IPS-20b (cell line): ENCODE measurements at regions not wholly inside any gene's neighbourhood (a gene's known extent, or its start where the extent isn't known, plus 50 kb on each side); places are given as distances from the start of the nearest gene placed in this dataset.

Experiments used
- H3K27ac ChIP-seq: one replicate; pipeline ENCODE4 v1.5.1; 2013; ENCODE audit warnings: low read length
- H3K27me3 ChIP-seq: 2 replicates; pipeline ENCODE4 v1.6.1; 2013; ENCODE audit warnings: mild to moderate bottlenecking, low read length, inconsistent platforms; ENCODE audit not compliant: insufficient read depth
- H3K36me3 ChIP-seq: 2 replicates; pipeline ENCODE4 v1.6.1; 2013; ENCODE audit warnings: low read depth, mild to moderate bottlenecking, inconsistent platforms, low read length, moderate library complexity; ENCODE audit not compliant: insufficient read depth
- H3K4me1 ChIP-seq: 2 replicates; pipeline ENCODE4 v1.6.1; 2013; ENCODE audit warnings: mild to moderate bottlenecking, control low read depth, inconsistent platforms, low read length, moderate library complexity; ENCODE audit not compliant: insufficient read depth
- H3K4me3 ChIP-seq: 2 replicates; pipeline ENCODE4 v1.5.1; 2013; ENCODE audit warnings: mild to moderate bottlenecking, low read length, inconsistent platforms
- H3K9ac ChIP-seq: 2 replicates; pipeline ENCODE4 v1.6.1; 2013; ENCODE audit warnings: low read depth, mild to moderate bottlenecking, inconsistent platforms, low read length, moderate library complexity
- H3K9me3 ChIP-seq: 2 replicates; pipeline ENCODE4 v1.6.1; 2013; ENCODE audit warnings: mild to moderate bottlenecking, low read depth, low read length, inconsistent platforms; ENCODE audit not compliant: insufficient read depth

DNA sequence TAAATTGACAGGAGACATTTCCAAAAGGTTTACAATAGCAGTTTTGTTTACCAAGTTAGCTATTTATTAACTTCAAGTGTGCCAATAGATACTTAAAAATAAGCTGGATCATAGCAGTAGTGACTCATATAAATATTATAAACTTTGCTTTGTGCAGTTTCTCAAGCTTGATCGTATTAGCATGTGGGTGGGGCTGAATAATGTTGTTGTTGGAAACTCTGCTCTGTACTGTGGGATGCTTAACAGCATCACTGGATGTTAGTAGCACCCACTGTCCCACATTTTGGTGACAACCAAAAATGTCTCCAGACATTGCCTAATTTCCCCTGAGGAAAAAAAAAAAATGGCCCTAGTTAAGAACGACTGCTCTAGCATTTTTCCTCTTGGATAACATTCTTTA, 855.2 kb upstream of the ADGRL3 start:
- Histone ChIP-seq H3K4me3 (no peak overlapping the region), H3K36me3 (no peaks in the 10 kb centered on the region), H3K4me1 (no peaks in the 10 kb centered on the region), H3K9me3 (no peaks in the 10 kb centered on the region), H3K27ac (no peak overlapping the region), H3K9ac (no peak overlapping the region), H3K27me3 (no peaks in the 10 kb centered on the region)

GRCh38 chr4:60345392-60345791, 854.7 kb upstream of the ADGRL3 start:
- no peak overlapping the region for H3K9ac ChIP-seq
- H3K27ac ChIP-seq, result no peak overlapping the region
- no peaks in the 10 kb centered on the region for H3K27me3 ChIP-seq
- H3K4me3 ChIP-seq, result no peak overlapping the region
- no peaks in the 10 kb centered on the region for H3K36me3 ChIP-seq
- H3K9me3 ChIP-seq, result no peaks in the 10 kb centered on the region
- no peaks in the 10 kb centered on the region for H3K4me1 ChIP-seq

GRCh38 chr4:60359746-60360367, 840.3 kb upstream of the ADGRL3 start:
- Histone ChIP-seq H3K27ac (no peak overlapping the region), H3K4me1 (no peaks in the 10 kb centered on the region), H3K27me3 (no peaks in the 10 kb centered on the region), H3K9me3 (no peaks in the 10 kb centered on the region), H3K4me3 (no peak overlapping the region), H3K9ac (no peak overlapping the region), H3K36me3 (no peaks in the 10 kb centered on the region)

DNA sequence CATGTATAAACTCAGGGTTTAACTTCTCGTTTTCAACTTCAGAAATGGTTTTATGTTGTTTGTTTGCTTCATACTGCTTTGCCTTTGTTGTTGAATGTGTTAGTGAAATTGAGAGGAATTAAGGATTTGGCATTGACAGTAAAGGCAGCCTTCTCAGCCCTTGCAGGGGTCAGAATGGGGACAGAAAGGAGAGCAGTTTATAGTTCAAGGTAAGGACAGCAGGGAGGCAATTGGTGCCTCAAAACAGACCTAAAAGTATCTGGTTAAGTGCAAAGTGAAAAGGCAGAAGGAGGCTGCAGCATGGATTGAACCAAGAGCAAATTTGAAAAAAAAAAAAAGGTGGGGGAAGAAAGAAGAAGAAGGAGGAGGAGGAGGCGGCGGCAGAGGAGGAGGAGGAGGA, 835.0 kb upstream of the ADGRL3 start:
- no peaks in the 10 kb centered on the region for H3K27me3 ChIP-seq
- no peak overlapping the region for H3K4me3 ChIP-seq
- no peaks in the 10 kb centered on the region; the same call in 1 of the 2 replicates for H3K4me1 ChIP-seq
- H3K27ac ChIP-seq, result no peak overlapping the region
- H3K36me3 ChIP-seq, result no peaks in the 10 kb centered on the region
- no peak overlapping the region for H3K9ac ChIP-seq
- H3K9me3 ChIP-seq, result no peaks in the 10 kb centered on the region

GRCh38 chr4:60366661-60367060, 833.5 kb upstream of the ADGRL3 start:
- no peaks in the 10 kb centered on the region for H3K9me3 ChIP-seq
- H3K4me1 ChIP-seq, result no peaks in the 10 kb centered on the region; the same call in 1 of the 2 replicates
- no peaks in the 10 kb centered on the region for H3K36me3 ChIP-seq
- no peak overlapping the region for H3K4me3 ChIP-seq
- H3K27ac ChIP-seq, result no peak overlapping the region
- no peak overlapping the region for H3K9ac ChIP-seq
- no peaks in the 10 kb centered on the region for H3K27me3 ChIP-seq

DNA sequence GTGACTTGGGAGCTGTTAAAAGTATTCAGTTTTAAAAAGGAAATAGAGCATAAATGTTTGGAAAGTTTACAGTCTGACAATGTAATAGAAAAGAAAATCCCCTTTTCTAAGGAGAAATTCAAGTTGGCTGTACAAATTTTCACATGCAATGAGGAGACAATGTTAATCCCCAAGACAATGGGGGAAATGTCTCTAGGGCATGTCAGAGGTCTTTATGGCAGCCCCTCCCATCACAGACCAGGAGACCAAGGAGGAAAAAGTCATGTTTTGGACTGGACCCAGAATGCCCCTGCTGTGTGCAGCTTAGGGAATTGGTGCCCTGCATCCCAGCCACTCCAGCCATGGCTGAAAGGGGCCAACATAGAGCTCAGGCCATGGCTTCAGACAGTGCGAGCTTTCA, 831.1 kb upstream of the ADGRL3 start:
- Histone ChIP-seq H3K27me3 (no peaks in the 10 kb centered on the region), H3K4me3 (no peak overlapping the region), H3K4me1 (no peaks in the 10 kb centered on the region; the same call in 1 of the 2 replicates), H3K27ac (no peak overlapping the region), H3K9ac (no peak overlapping the region), H3K9me3 (no peaks in the 10 kb centered on the region), H3K36me3 (no peaks in the 10 kb centered on the region)

GRCh38 chr4:60378010-60378409, 822.1 kb upstream of the ADGRL3 start:
- Histone ChIP-seq H3K4me1 (no peaks in the 10 kb centered on the region), H3K9ac (no peak overlapping the region), H3K4me3 (no peak overlapping the region), H3K27me3 (no peaks in the 10 kb centered on the region), H3K36me3 (no peaks in the 10 kb centered on the region), H3K27ac (no peak overlapping the region), H3K9me3 (no peaks in the 10 kb centered on the region)

- H3K36me3 ChIP-seq, result no peaks in the 10 kb centered on the region
- no peak overlapping the region for H3K9ac ChIP-seq
- no peaks in the 10 kb centered on the region for H3K27me3 ChIP-seq
- no peak overlapping the region for H3K27ac ChIP-seq
- no peaks in the 10 kb centered on the region for H3K4me1 ChIP-seq
- H3K4me3 ChIP-seq, result no peak overlapping the region
- H3K9me3 ChIP-seq, result peaks cover 5% of the 10 kb centered on the region; the same call in 1 of the 2 replicates
Measured at GRCh38 chr4:60384516-60384915, 815.6 kb upstream of the ADGRL3 start.

- no peak overlapping the region for H3K27ac ChIP-seq
Measured at GRCh38 chr4:60389633-60390032, 810.5 kb upstream of the ADGRL3 start.

DNA sequence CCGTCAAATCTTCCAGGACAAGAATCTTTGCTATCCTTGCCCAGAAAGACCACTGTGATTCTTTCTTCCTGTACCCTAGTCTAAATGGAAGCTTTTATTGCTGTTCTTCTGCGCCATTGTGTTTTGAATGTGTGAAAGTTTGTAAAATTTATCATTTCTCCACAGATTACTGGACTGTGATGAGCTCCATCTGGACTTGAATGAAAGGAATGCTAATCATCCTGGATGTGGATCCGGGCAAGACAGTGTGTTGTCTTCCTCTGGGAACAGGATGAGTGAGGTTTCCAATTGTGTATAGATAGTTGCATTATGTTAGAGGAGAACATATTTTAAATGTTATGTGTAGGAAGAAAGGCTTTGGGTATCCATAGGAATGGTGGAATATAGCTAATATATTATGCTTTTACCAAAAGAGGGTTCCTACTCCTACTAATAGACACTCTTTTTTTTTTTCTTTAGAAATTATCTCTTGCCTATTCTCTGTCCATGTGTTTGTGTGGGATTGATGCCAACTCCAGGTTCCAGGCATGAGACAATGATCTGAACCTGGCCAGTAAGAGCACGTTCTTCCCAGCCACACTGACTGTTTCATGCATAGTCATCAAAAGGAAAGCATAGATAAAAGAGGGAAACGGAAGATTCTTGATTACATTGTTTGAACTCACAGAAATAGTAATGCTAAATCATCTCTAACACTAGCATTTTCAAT, 803.6 kb upstream of the ADGRL3 start:
- no peak overlapping the region for H3K27ac ChIP-seq
- H3K27me3 ChIP-seq, result no peaks in the 10 kb centered on the region
- H3K4me1 ChIP-seq, result no peaks in the 10 kb centered on the region
- no peak overlapping the region for H3K9ac ChIP-seq
- H3K4me3 ChIP-seq, result no peak overlapping the region
- no peaks in the 10 kb centered on the region for H3K36me3 ChIP-seq
- H3K9me3 ChIP-seq, result no peaks in the 10 kb centered on the region

More at GRCh38 chr4:60389633-60390032, 810.5 kb upstream of the ADGRL3 start:
- H3K36me3 ChIP-seq, result no peaks in the 10 kb centered on the region
- H3K9ac ChIP-seq, result no peak overlapping the region
- no peak overlapping the region for H3K4me3 ChIP-seq
- H3K4me1 ChIP-seq, result no peaks in the 10 kb centered on the region
- H3K9me3 ChIP-seq, result peaks cover 14% of the 10 kb centered on the region; the same call in 1 of the 2 replicates
- H3K27me3 ChIP-seq, result no peaks in the 10 kb centered on the region

DNA sequence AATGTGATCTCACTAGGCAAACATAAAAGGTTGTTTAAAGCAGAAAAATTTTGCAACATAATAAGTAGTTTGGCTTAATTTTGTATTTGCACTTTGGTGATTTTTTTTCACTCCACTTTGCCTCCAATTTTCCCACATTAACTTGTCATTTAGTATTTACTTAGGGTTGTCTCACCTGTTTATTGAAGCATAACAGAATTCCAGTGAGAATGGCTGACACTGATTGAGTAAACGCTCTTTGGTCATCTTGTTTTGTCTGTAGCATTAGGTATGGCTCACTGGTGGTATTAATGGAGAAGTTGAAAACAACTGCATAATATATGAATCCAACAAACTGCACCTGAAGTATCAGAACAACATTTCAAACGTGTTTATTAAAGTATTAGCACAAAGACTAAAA, 799.5 kb upstream of the ADGRL3 start:
- H3K9ac ChIP-seq, result no peak overlapping the region
- H3K27ac ChIP-seq, result no peak overlapping the region
- no peaks in the 10 kb centered on the region for H3K9me3 ChIP-seq
- no peak overlapping the region for H3K4me3 ChIP-seq
- H3K4me1 ChIP-seq, result no peaks in the 10 kb centered on the region; the same call in 1 of the 2 replicates
- H3K36me3 ChIP-seq, result no peaks in the 10 kb centered on the region
- no peaks in the 10 kb centered on the region; the same call in 1 of the 2 replicates for H3K27me3 ChIP-seq

DNA sequence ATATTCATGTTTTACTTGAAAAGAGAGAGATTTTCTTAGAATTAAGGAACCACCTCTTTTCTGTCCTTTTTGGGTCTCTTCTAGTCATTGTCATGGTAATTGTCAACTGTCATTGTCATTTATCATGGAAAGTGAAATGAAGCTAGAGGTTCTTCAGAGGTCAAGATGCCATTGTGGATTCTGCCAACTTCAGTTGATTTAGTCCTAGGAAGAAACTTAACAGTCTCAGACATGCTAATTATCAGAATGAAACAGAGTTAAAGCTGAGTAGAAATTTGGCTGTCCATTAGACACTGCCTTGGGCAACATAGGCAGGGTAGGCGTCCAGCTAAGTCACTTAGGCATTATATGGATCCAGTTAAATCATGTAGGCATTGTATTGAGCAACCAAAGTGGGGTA, 796.1 kb upstream of the ADGRL3 start:
- Histone ChIP-seq H3K4me1 (no peaks in the 10 kb centered on the region; the same call in 1 of the 2 replicates), H3K36me3 (no peaks in the 10 kb centered on the region), H3K9ac (no peak overlapping the region), H3K27me3 (no peaks in the 10 kb centered on the region; the same call in 1 of the 2 replicates), H3K4me3 (no peak overlapping the region), H3K27ac (no peak overlapping the region), H3K9me3 (no peaks in the 10 kb centered on the region)
